ENCODE measurements at regions not wholly inside any gene's neighbourhood (a gene's known extent, or its start where the extent isn't known, plus 50 kb on each side); places are given as distances from the start of the nearest gene placed in this dataset.

- no peak for DNase-seq
Observed at GRCh38 chr7:156090988-156091387, 278.7 kb upstream of the SHH start.

GRCh38 chr7:156089222-156089621, 277.0 kb upstream of the SHH start:
- no peak for DNase-seq

- DNase-seq, result no peak
Observed at GRCh38 chr7:156088115-156088514, 275.9 kb upstream of the SHH start.

- no peak for DNase-seq
Observed at GRCh38 chr7:156082048-156083040, 270.1 kb upstream of the SHH start.

GRCh38 chr7:156080596-156080995, 268.3 kb upstream of the SHH start:
- DNase-seq, result no peak

GRCh38 chr7:156080046-156080445, 267.8 kb upstream of the SHH start:
- DNase-seq, result no peak

GRCh38 chr7:156079156-156079555, 266.9 kb upstream of the SHH start:
- no peak for DNase-seq

GRCh38 chr7:156074982-156075615, 262.8 kb upstream of the SHH start:
- no peak for DNase-seq

GRCh38 chr7:156074084-156074483, 261.8 kb upstream of the SHH start:
- DNase-seq, result no peak

- peak; percentile 24 for DNase-seq
Observed at GRCh38 chr7:156073366-156074052, 261.2 kb upstream of the SHH start.

- no peak for DNase-seq
Observed at GRCh38 chr7:156071612-156072011, 259.3 kb upstream of the SHH start.

GRCh38 chr7:156069891-156070290, 257.6 kb upstream of the SHH start:
- DNase-seq, result no peak

- DNase-seq, result no peak
Observed at GRCh38 chr7:156067156-156067555, 254.9 kb upstream of the SHH start.

- DNase-seq, result no peak
Observed at GRCh38 chr7:156065400-156065799, 253.1 kb upstream of the SHH start.

GRCh38 chr7:156064971-156065386, 252.7 kb upstream of the SHH start:
- DNase-seq, result no peak

GRCh38 chr7:156063241-156063810, 251.1 kb upstream of the SHH start:
- DNase-seq, result no peak

- DNase-seq, result no peak
Observed at GRCh38 chr7:156062286-156062685, 250.0 kb upstream of the SHH start.

- DNase-seq, result no peak
Observed at GRCh38 chr7:156061689-156062255, 249.5 kb upstream of the SHH start.

- DNase-seq, result no peak
Observed at GRCh38 chr7:156060925-156061324, 248.7 kb upstream of the SHH start.

GRCh38 chr7:156059369-156059768, 247.1 kb upstream of the SHH start:
- no peak for DNase-seq

GRCh38 chr7:156058248-156058647, 246.0 kb upstream of the SHH start:
- DNase-seq, result no peak

GRCh38 chr7:156056534-156056933, 244.3 kb upstream of the SHH start:
- no peak for DNase-seq

Data from NCI-H1417 treated with DMSO at 0.1 percent for 48 hours (cell line).